Activated CD8-positive, alpha-beta memory T cell treated with anti-CD3 and anti-CD28 coated beads for 36 hours (primary cell): ENCODE measurements at regions not wholly inside any gene's neighbourhood (a gene's known extent, or its start where the extent isn't known, plus 50 kb on each side); places are given as distances from the start of the nearest gene placed in this dataset.
"Not testable (repeated sequence)": the region's sequence is repeated elsewhere in the genome, so short reads cannot be mapped to it uniquely, and the experiment has no call there.

Experiments
- CTCF ChIA-PET: fragments of 350-600 bp; sonication (Branson Sonifier 250); formaldehyde crosslinking; loops from one replicate; lab custom pipeline; 2021; ENCODE audit warnings: antibody characterized with exemption; lab: Charles Lee
- POLR2A ChIA-PET: fragments of 350-600 bp; sonication (Branson Sonifier 250); formaldehyde crosslinking; loops from one replicate; lab custom pipeline; 2021; ENCODE audit warnings: antibody characterized with exemption; lab: Charles Lee

GRCh38 chr16:86351041-86351784 lies 159.1 kb upstream of the FOXF1 start:
- ChIA-PET POLR2A (no interaction called here), CTCF (no interaction called here)

- POLR2A ChIA-PET, CTCF ChIA-PET: not testable (repeated sequence)
Observed at GRCh38 chr16:86351785-86352139, 158.6 kb upstream of the FOXF1 start.

GRCh38 chr16:86353148-86353547 lies 157.2 kb upstream of the FOXF1 start:
- ChIA-PET CTCF (no interaction called here), POLR2A (no interaction called here)

GRCh38 chr16:86353948-86354347 lies 156.4 kb upstream of the FOXF1 start:
- POLR2A ChIA-PET = no interaction called here
- CTCF ChIA-PET = no interaction called here

GRCh38 chr16:86354641-86355513 lies 155.4 kb upstream of the FOXF1 start:
- ChIA-PET POLR2A (no interaction called here), CTCF (no interaction called here)

- CTCF ChIA-PET = no interaction called here
- POLR2A ChIA-PET = no interaction called here
Observed at GRCh38 chr16:86355531-86355930, 154.8 kb upstream of the FOXF1 start.

- ChIA-PET POLR2A (no interaction called here), CTCF (interaction anchor here (0.7 kb wide), 1 partner anchor 53 kb away, joined by 3 read pairs; no protein-coding TSS in a partner anchor)
Observed at GRCh38 chr16:86355951-86356350, 154.4 kb upstream of the FOXF1 start.

GRCh38 chr16:86356804-86357203 lies 153.5 kb upstream of the FOXF1 start:
- ChIA-PET CTCF (no interaction called here), POLR2A (no interaction called here)

GRCh38 chr16:86357303-86357702 lies 153.0 kb upstream of the FOXF1 start:
- CTCF ChIA-PET = no interaction called here
- POLR2A ChIA-PET = no interaction called here

GRCh38 chr16:86357950-86358349 lies 152.4 kb upstream of the FOXF1 start:
- ChIA-PET CTCF (no interaction called here), POLR2A (no interaction called here)

- ChIA-PET CTCF (no interaction called here), POLR2A (no interaction called here)
Observed at GRCh38 chr16:86359571-86359970, 150.8 kb upstream of the FOXF1 start.

- CTCF ChIA-PET = no interaction called here
Observed at GRCh38 chr16:86362155-86362849, 148.0 kb upstream of the FOXF1 start.

GRCh38 chr16:86363057-86363490 lies 147.3 kb upstream of the FOXF1 start:
- ChIA-PET POLR2A (no interaction called here), CTCF (no interaction called here)

More at GRCh38 chr16:86362155-86362849, 148.0 kb upstream of the FOXF1 start:
- POLR2A ChIA-PET = no interaction called here

- ChIA-PET POLR2A (no interaction called here), CTCF (no interaction called here)
Observed at GRCh38 chr16:86363836-86364618, 146.3 kb upstream of the FOXF1 start.

- POLR2A ChIA-PET = no interaction called here
- CTCF ChIA-PET = no interaction called here
Observed at GRCh38 chr16:86364653-86365380, 145.5 kb upstream of the FOXF1 start.

GRCh38 chr16:86365513-86366273 lies 144.6 kb upstream of the FOXF1 start:
- ChIA-PET CTCF (no interaction called here), POLR2A (no interaction called here)

GRCh38 chr16:86366481-86366880 lies 143.8 kb upstream of the FOXF1 start:
- ChIA-PET CTCF (no interaction called here), POLR2A (no interaction called here)
